Panc1 (cell line): ENCODE measurements at regions not wholly inside any gene's neighbourhood (a gene's known extent, or its start where the extent isn't known, plus 50 kb on each side); places are given as distances from the start of the nearest gene placed in this dataset.

Source experiments
- ATAC-seq: fragments of 200-7000 bp; cut with Tn5 transposase; 2 replicates; pipeline ENCODE4 v1.9.1; 2020; ENCODE audit warnings: mild to moderate bottlenecking, moderate library complexity
- BruUV-seq: library from RNA; stranded (reverse); fragments of 400-500 nt; replicated peaks from 2 replicates; lab custom pipeline; 2021; lab: Mats Ljungman, UMichigan
- CTCF ChIA-PET: fragments of 300-600 bp; sonication (Branson Sonifier 250); formaldehyde crosslinking; loops from one replicate; lab custom pipeline; 2022; ENCODE audit warnings: antibody characterized with exemption; lab: Charles Lee
- POLR2A ChIA-PET: fragments of 300-600 bp; sonication (Branson Sonifier 250); formaldehyde crosslinking; loops from one replicate; lab custom pipeline; 2022; ENCODE audit warnings: antibody characterized with exemption; lab: Charles Lee
- DNase-seq: peaks from one replicate; pipeline ENCODE4 v3.0.0-alpha.2; 2010; ENCODE audit warnings: low read depth, low spot score
- H3K27ac ChIP-seq: 2 replicates; pipeline ENCODE4 v1.5.1; 2011; ENCODE audit warnings: mild to moderate bottlenecking, low read length, inconsistent platforms
- H3K27me3 ChIP-seq: fragments of 200-500 bp; sonication (Bioruptor generic); 2 replicates; pipeline ENCODE4 v1.6.0; 2014; ENCODE audit warnings: low read length, inconsistent platforms; ENCODE audit not compliant: control insufficient read depth, insufficient read depth
- H3K36me3 ChIP-seq: fragments of 200-500 bp; sonication (Bioruptor generic); 2 replicates; pipeline ENCODE4 v1.5.1; 2014; ENCODE audit warnings: inconsistent platforms, mild to moderate bottlenecking, low read length, moderate library complexity; ENCODE audit not compliant: control insufficient read depth, insufficient read depth
- H3K4me1 ChIP-seq: 2 replicates; pipeline ENCODE4 v1.5.1; 2011; ENCODE audit warnings: inconsistent platforms, mild to moderate bottlenecking, low read length, moderate library complexity; ENCODE audit not compliant: control insufficient read depth, insufficient read depth
- H3K4me3 ChIP-seq, 2 experiments: 2 replicates each; pipeline ENCODE4 v1.5.1; 2011 to 2012; ENCODE audit warnings: low read depth in 2 of 2, low read length in 2 of 2, mild to moderate bottlenecking in 2 of 2, inconsistent platforms in 1 of 2, moderate library complexity in 1 of 2
- H3K9me3 ChIP-seq: fragments of 200-500 bp; sonication (Bioruptor generic); 2 replicates; pipeline ENCODE4 v1.5.1; 2014; ENCODE audit warnings: low read depth, mild to moderate bottlenecking, inconsistent platforms, low read length, moderate library complexity; ENCODE audit not compliant: control insufficient read depth, insufficient read depth
- POLR2AphosphoS5 ChIP-seq: IDR thresholded peaks from 2 replicates; pipeline ENCODE4 v1.6.1; 2012; ENCODE audit warnings: mild to moderate bottlenecking, low read depth, low read length, moderate library complexity
- SIN3A ChIP-seq: IDR thresholded peaks from 2 replicates; pipeline ENCODE4 v1.6.1; 2012; ENCODE audit warnings: low read depth, mild to moderate bottlenecking, low read length, moderate library complexity, borderline replicate concordance; ENCODE audit not compliant: insufficient read depth
- TCF7L2 ChIP-seq: IDR thresholded peaks from 2 replicates; pipeline ENCODE4 v1.6.1; 2011; ENCODE audit warnings: mild to moderate bottlenecking, low read depth, low read length, inconsistent platforms
- in situ Hi-C: cut with HindIII; loops from 2 replicates; pipeline ENCODE4 v1.10.0; 2016; ENCODE audit warnings: low sequenced_read_pairs, low pct_unique_long_range_greater_than_20kb
- intact Hi-C: fragments of 100-400 bp; cut with micrococcal nuclease; formaldehyde crosslinking; loops from one replicate; pipeline ENCODE4 v1.10.0; 2022; ENCODE audit not compliant: unreplicated experiment
- TF ChIP-seq, protein P1 (sequence below), 2 experiments: IDR thresholded peaks; 2 replicates each; pipeline ENCODE4 v1.6.1; 2011 to 2012; ENCODE audit warnings: low read depth in 2 of 2, control low read depth in 1 of 2, low read length in 1 of 2, mild to moderate bottlenecking in 1 of 2, moderate library complexity in 1 of 2; ENCODE audit not compliant: insufficient read depth in 1 of 2
- TF ChIP-seq, protein P2 (sequence below): fragments of 450-650 bp; IDR thresholded peaks from 2 replicates; pipeline ENCODE4 v1.5.1; 2017; ENCODE audit warnings: mild to moderate bottlenecking

GRCh38 chr6:56852260-56853010 is 102.5 kb upstream of the BEND6 start:
- ChIA-PET CTCF (interaction anchor here (0.6 to 1.5 kb wide), 7 partner anchors 12 to 338 kb away, joined by 3 to 9 read pairs (median 4); no protein-coding TSS in a partner anchor), POLR2A (no interaction called here)
- in situ Hi-C loops, result no loop called here
- no peak for DNase-seq
- no TSS peak for BruUV-seq
- Histone ChIP-seq H3K27ac (peak overlapping the region; percentile 82), H3K36me3 (no peaks in the 10 kb centered on the region), H3K9me3 (no peaks in the 10 kb centered on the region), H3K4me1 (peaks cover 42% of the 10 kb centered on the region), H3K4me3 (peak overlapping the region; percentile 42 to 63), H3K27me3 (no peaks in the 10 kb centered on the region)
- intact Hi-C loops, result loop anchor here (5.0 kb wide), 1 partner anchor 215 kb away; no protein-coding TSS in a partner anchor
- TF ChIP-seq TCF7L2 (no peak), SIN3A (no peak), POLR2AphosphoS5 (no peak)
- TF ChIP-seq, protein P1, sequence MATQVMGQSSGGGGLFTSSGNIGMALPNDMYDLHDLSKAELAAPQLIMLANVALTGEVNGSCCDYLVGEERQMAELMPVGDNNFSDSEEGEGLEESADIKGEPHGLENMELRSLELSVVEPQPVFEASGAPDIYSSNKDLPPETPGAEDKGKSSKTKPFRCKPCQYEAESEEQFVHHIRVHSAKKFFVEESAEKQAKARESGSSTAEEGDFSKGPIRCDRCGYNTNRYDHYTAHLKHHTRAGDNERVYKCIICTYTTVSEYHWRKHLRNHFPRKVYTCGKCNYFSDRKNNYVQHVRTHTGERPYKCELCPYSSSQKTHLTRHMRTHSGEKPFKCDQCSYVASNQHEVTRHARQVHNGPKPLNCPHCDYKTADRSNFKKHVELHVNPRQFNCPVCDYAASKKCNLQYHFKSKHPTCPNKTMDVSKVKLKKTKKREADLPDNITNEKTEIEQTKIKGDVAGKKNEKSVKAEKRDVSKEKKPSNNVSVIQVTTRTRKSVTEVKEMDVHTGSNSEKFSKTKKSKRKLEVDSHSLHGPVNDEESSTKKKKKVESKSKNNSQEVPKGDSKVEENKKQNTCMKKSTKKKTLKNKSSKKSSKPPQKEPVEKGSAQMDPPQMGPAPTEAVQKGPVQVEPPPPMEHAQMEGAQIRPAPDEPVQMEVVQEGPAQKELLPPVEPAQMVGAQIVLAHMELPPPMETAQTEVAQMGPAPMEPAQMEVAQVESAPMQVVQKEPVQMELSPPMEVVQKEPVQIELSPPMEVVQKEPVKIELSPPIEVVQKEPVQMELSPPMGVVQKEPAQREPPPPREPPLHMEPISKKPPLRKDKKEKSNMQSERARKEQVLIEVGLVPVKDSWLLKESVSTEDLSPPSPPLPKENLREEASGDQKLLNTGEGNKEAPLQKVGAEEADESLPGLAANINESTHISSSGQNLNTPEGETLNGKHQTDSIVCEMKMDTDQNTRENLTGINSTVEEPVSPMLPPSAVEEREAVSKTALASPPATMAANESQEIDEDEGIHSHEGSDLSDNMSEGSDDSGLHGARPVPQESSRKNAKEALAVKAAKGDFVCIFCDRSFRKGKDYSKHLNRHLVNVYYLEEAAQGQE (IDR thresholded peaks at IDR 0.05; ENCODE audit: insufficient read depth in 1 of 2, low read depth in 2 of 2, low read length in 1 of 2), result no peak
- TF ChIP-seq, protein P2, sequence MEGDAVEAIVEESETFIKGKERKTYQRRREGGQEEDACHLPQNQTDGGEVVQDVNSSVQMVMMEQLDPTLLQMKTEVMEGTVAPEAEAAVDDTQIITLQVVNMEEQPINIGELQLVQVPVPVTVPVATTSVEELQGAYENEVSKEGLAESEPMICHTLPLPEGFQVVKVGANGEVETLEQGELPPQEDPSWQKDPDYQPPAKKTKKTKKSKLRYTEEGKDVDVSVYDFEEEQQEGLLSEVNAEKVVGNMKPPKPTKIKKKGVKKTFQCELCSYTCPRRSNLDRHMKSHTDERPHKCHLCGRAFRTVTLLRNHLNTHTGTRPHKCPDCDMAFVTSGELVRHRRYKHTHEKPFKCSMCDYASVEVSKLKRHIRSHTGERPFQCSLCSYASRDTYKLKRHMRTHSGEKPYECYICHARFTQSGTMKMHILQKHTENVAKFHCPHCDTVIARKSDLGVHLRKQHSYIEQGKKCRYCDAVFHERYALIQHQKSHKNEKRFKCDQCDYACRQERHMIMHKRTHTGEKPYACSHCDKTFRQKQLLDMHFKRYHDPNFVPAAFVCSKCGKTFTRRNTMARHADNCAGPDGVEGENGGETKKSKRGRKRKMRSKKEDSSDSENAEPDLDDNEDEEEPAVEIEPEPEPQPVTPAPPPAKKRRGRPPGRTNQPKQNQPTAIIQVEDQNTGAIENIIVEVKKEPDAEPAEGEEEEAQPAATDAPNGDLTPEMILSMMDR, result no peak
- ATAC-seq, result peak; percentile 53

DNA sequence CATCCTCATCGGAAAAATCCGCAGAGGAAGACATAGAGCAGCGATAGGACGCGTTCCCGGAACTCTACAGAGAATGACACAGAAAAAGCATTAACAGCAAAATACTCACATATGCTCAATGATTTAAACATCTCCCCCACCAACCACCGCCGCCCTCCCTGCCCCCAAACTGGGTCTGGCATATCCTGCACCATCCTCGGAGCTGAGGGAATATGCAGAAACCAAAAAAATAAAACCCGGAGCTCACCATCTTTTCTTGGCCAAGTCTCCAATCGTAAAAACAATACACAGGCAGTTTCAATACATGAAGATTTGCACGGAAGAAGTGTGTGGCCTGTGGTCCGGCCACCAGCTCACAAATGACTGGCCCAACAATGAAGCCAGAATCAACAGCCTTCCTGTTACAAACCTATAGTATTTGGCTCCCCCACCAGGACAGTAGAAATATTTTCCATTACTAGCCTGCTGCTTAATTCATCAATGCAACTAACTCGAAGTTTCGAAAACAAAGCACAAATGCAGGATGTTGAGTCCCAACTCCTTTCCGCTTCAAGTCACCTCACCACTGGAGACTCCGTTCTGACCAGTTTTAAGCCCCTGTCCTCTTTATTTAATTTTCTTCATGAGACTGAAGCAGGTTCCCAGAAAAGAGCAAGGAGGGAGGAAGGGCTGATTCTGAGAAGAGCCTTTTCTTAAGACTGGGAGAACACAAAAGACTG is 103.2 kb upstream of the BEND6 start:
- Histone ChIP-seq H3K9me3 (no peaks in the 10 kb centered on the region), H3K27me3 (no peaks in the 10 kb centered on the region), H3K27ac (peak overlapping the region; percentile 82), H3K4me3 (peak overlapping the region; percentile 42 to 63), H3K4me1 (peaks cover 44% of the 10 kb centered on the region), H3K36me3 (no peaks in the 10 kb centered on the region)
- CTCF ChIA-PET, result interaction anchor here (0.6 to 1.5 kb wide), 15 partner anchors 9 to 493 kb away, joined by 3 to 9 read pairs (median 4); no protein-coding TSS in a partner anchor
- DNase-seq, result peak; percentile 91
- BruUV-seq, result no TSS peak
- in situ Hi-C loops, result no loop called here
- ATAC-seq, result peak; percentile 93
- intact Hi-C loops, result loop anchor here (5.0 kb wide), 1 partner anchor 214 kb away; no protein-coding TSS in a partner anchor
- POLR2A ChIA-PET, result interaction anchor here (0.8 kb wide), 2 partner anchors 35 to 49 kb away, joined by 3 to 6 read pairs; no protein-coding TSS in a partner anchor
- TF ChIP-seq, protein P2, result peak; percentile 89
- TF ChIP-seq SIN3A, result no peak
